ENCODE measurements at regions not wholly inside any gene's neighbourhood (a gene's known extent, or its start where the extent isn't known, plus 50 kb on each side); places are given as distances from the start of the nearest gene placed in this dataset. TPM values are rescaled to one million over a fixed set of nuclear protein-coding genes. Genes with fewer than 3 reads are reported as not detected.

GRCh38 chr5:149432911-149433401 lies 53.9 kb upstream of the IL17B start:
- Histone ChIP-seq H3K4me3 (no peak overlapping the region), H3K4me1 (peaks cover 0 to 22% (median 5%) of the 10 kb centered on the region in 4 donors), H3K27ac (peak overlapping the region in 1 of 4 donors; percentile 4), H3K9me3 (no peaks in the 10 kb centered on the region), H3K27me3 (no peaks in the 10 kb centered on the region), H3K36me3 (peaks cover 0 to 5% (median 0%) of the 10 kb centered on the region in 3 donors)
- no peak for DNase-seq (ENCODE audit: low spot score in 2 of 2)
- WGBS, 2 donors = 76 to 80% methylated on average over 3 of the region's 3 CpGs
- TF ChIP-seq EP300 (IDR thresholded peaks at IDR 0.05) (peak in 1 of 2 donors; percentile 3), POLR2A (IDR thresholded peaks at IDR 0.05) (no peak)

- TF ChIP-seq EP300 (IDR thresholded peaks at IDR 0.05) (peak in 1 of 2 donors; percentile 66), CTCF (IDR thresholded peaks at IDR 0.05) (no peak), POLR2A (IDR thresholded peaks at IDR 0.05) (no peak)
- DNase-seq (ENCODE audit: low spot score in 2 of 2) = no peak
- H3K27me3 ChIP-seq = no peaks in the 10 kb centered on the region
- peaks cover 0 to 20% (median 5%) of the 10 kb centered on the region in 4 donors for H3K4me1 ChIP-seq
- no peak overlapping the region for H3K27ac ChIP-seq
- 81 to 83% methylated on average over 7 of the region's 7 CpGs for WGBS, 2 donors
- no peaks in the 10 kb centered on the region for H3K9me3 ChIP-seq
- peaks cover 0 to 5% (median 0%) of the 10 kb centered on the region in 3 donors for H3K36me3 ChIP-seq
- H3K4me3 ChIP-seq = no peak overlapping the region
Observed at GRCh38 chr5:149432376-149432775, 53.3 kb upstream of the IL17B start.

GRCh38 chr5:149429839-149430721 lies 51.0 kb upstream of the IL17B start:
- peak overlapping the region in 3 of 4 donors; percentile 51 to 83 (median 62) for H3K27ac ChIP-seq
- peaks cover 0 to 20% (median 0%) of the 10 kb centered on the region in 3 donors for H3K36me3 ChIP-seq
- no peaks in the 10 kb centered on the region for H3K9me3 ChIP-seq
- peak in 1 of 5 experiments; percentile 16 for TF ChIP-seq CTCF (IDR thresholded peaks at IDR 0.05)
- peak in 1 of 2 donors; percentile 59 for TF ChIP-seq EP300 (IDR thresholded peaks at IDR 0.05)
- no peak for TF ChIP-seq POLR2A (IDR thresholded peaks at IDR 0.05)
- WGBS, 2 donors = 53 to 54% methylated on average over 11 to 15 of the region's 15 CpGs
- no peaks in the 10 kb centered on the region for H3K27me3 ChIP-seq
- H3K4me1 ChIP-seq = peaks cover 0 to 20% (median 5%) of the 10 kb centered on the region in 4 donors
- no peak overlapping the region for H3K4me3 ChIP-seq
- DNase-seq (ENCODE audit: low spot score in 2 of 2) = no peak

Small RNAs in the stretch of these regions (small RNA-seq; reads per million reads assigned to genes)
- gene MIR145 = not detected

All from tibial nerve (tissue), 4 donors.